Tibial nerve (tissue), 4 donors: ENCODE measurements at regions not wholly inside any gene's neighbourhood (a gene's known extent, or its start where the extent isn't known, plus 50 kb on each side); places are given as distances from the start of the nearest gene placed in this dataset.

Source experiments
- EP300 ChIP-seq, 2 donors: sonication (generic); formaldehyde crosslinking; IDR thresholded peaks; one replicate each; pipeline ENCODE4 v1.6.1; 2017; ENCODE audit warnings: antibody characterized with exemption in 2 of 2, mild to moderate bottlenecking in 1 of 2
- POLR2A ChIP-seq, 2 donors: fragments of 450-650 bp; IDR thresholded peaks; one replicate each; pipeline ENCODE4 v1.6.1; 2017; ENCODE audit warnings: antibody characterized with exemption in 2 of 2, mild to moderate bottlenecking in 2 of 2, moderate library complexity in 2 of 2
- TF ChIP-seq, protein P1 (sequence below), 5 experiments: fragments of 200-600 bp in 3 of 5; fragments of 450-650 bp in 2 of 5; sonication (generic) in 3 of 5; IDR thresholded peaks; one replicate each; pipeline ENCODE4 v1.5.1; 2016 to 2019; ENCODE audit warnings: antibody characterized with exemption in 5 of 5, mild to moderate bottlenecking in 3 of 5, moderate library complexity in 2 of 5

- TF ChIP-seq, protein P1, sequence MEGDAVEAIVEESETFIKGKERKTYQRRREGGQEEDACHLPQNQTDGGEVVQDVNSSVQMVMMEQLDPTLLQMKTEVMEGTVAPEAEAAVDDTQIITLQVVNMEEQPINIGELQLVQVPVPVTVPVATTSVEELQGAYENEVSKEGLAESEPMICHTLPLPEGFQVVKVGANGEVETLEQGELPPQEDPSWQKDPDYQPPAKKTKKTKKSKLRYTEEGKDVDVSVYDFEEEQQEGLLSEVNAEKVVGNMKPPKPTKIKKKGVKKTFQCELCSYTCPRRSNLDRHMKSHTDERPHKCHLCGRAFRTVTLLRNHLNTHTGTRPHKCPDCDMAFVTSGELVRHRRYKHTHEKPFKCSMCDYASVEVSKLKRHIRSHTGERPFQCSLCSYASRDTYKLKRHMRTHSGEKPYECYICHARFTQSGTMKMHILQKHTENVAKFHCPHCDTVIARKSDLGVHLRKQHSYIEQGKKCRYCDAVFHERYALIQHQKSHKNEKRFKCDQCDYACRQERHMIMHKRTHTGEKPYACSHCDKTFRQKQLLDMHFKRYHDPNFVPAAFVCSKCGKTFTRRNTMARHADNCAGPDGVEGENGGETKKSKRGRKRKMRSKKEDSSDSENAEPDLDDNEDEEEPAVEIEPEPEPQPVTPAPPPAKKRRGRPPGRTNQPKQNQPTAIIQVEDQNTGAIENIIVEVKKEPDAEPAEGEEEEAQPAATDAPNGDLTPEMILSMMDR (IDR thresholded peaks at IDR 0.05) = no peak
- TF ChIP-seq POLR2A (IDR thresholded peaks at IDR 0.05) (no peak), EP300 (IDR thresholded peaks at IDR 0.05) (no peak)
Measured at GRCh38 chr7:156466955-156467625, 173.5 kb upstream of the RNF32 start.
